ENCODE measurements at regions not wholly inside any gene's neighbourhood (a gene's known extent, or its start where the extent isn't known, plus 50 kb on each side); places are given as distances from the start of the nearest gene placed in this dataset.

DNA sequence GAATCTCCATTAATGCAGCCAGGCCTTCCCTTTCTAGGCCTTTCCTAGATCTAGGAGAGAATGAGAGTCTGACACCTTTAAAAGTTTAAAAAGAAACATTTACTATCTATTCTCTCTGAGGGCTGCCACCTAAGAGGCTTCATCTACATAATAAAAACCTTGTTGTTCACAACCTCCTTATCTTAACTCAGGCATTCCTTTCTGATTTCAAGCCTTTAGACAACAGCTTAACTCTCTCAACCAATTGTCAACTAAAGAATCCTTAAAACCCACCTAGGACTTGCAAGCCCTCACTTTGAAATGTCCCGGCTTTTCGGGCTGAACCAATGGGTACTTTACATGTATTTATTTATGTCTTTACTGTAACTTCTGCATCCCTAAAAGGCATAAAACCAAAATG, 64.3 kb upstream of the RET start:
- TF ChIP-seq, protein P1, sequence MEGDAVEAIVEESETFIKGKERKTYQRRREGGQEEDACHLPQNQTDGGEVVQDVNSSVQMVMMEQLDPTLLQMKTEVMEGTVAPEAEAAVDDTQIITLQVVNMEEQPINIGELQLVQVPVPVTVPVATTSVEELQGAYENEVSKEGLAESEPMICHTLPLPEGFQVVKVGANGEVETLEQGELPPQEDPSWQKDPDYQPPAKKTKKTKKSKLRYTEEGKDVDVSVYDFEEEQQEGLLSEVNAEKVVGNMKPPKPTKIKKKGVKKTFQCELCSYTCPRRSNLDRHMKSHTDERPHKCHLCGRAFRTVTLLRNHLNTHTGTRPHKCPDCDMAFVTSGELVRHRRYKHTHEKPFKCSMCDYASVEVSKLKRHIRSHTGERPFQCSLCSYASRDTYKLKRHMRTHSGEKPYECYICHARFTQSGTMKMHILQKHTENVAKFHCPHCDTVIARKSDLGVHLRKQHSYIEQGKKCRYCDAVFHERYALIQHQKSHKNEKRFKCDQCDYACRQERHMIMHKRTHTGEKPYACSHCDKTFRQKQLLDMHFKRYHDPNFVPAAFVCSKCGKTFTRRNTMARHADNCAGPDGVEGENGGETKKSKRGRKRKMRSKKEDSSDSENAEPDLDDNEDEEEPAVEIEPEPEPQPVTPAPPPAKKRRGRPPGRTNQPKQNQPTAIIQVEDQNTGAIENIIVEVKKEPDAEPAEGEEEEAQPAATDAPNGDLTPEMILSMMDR (conservative IDR thresholded peaks at IDR 0.05 in 1 of 2, IDR thresholded peaks at IDR 0.05 in 1 of 2; ENCODE audit: low read depth in 1 of 2, low read length in 2 of 2): no peak
- TF ChIP-seq EZH2 (IDR thresholded peaks at IDR 0.05; ENCODE audit: low read length, missing control alignments): no peak
